GM12875 (cell line): ENCODE measurements at regions not wholly inside any gene's neighbourhood (a gene's known extent, or its start where the extent isn't known, plus 50 kb on each side); places are given as distances from the start of the nearest gene placed in this dataset.
"Not testable (repeated sequence)": the region's sequence is repeated elsewhere in the genome, so short reads cannot be mapped to it uniquely, and the experiment has no call there.

ENCODE experiments used
- H3K4me3 ChIP-seq: one replicate; pipeline ENCODE4 v1.5.1; 2011; ENCODE audit warnings: low read depth, low read length, control low read depth
- CTCF ChIP-seq: IDR thresholded peaks from 2 replicates; pipeline ENCODE4 v1.5.1; 2011; ENCODE audit warnings: low read depth, mild to moderate bottlenecking, control low read depth, inconsistent platforms, low read length, moderate library complexity, borderline replicate concordance; ENCODE audit not compliant: insufficient read depth

- no peak overlapping the region for H3K4me3 ChIP-seq
Observed at GRCh38 chr2:72023678-72024390, 123.8 kb downstream of the CYP26B1 start.

GRCh38 chr2:72021371-72021770, 126.3 kb downstream of the CYP26B1 start:
- not testable (repeated sequence) for H3K4me3 ChIP-seq

More at GRCh38 chr2:72023678-72024390, 123.8 kb downstream of the CYP26B1 start:
- no peak for TF ChIP-seq CTCF

- no peak overlapping the region for H3K4me3 ChIP-seq
- no peak for TF ChIP-seq CTCF
Observed at GRCh38 chr2:72015266-72015665, 132.4 kb downstream of the CYP26B1 start.

GRCh38 chr2:72014831-72015230, 132.8 kb downstream of the CYP26B1 start:
- no peak for TF ChIP-seq CTCF
- H3K4me3 ChIP-seq, result no peak overlapping the region

GRCh38 chr2:72013726-72014125, 133.9 kb downstream of the CYP26B1 start:
- no peak for TF ChIP-seq CTCF
- no peak overlapping the region for H3K4me3 ChIP-seq

GRCh38 chr2:72012886-72013574, 134.6 kb downstream of the CYP26B1 start:
- H3K4me3 ChIP-seq, result no peak overlapping the region
- TF ChIP-seq CTCF, result no peak

- no peak overlapping the region for H3K4me3 ChIP-seq
- no peak for TF ChIP-seq CTCF
Observed at GRCh38 chr2:72011791-72012190, 135.9 kb downstream of the CYP26B1 start.
